H1 (cell line): ENCODE measurements at regions not wholly inside any gene's neighbourhood (a gene's known extent, or its start where the extent isn't known, plus 50 kb on each side); places are given as distances from the start of the nearest gene placed in this dataset.

ENCODE experiments used
- BRCA1 ChIP-seq: IDR thresholded peaks from 2 replicates; pipeline ENCODE4 v1.6.1; 2012; ENCODE audit warnings: low read depth, low read length, improper control_type of control experiment
- CBX8 ChIP-seq: fragments of 300-800, 300-1000 bp; sonication (generic); IDR thresholded peaks from 2 replicates; pipeline ENCODE4 v1.7.1; 2016; ENCODE audit warnings: low read depth, low read length, borderline replicate concordance
- CHD2 ChIP-seq: IDR thresholded peaks from 2 replicates; pipeline ENCODE4 v1.6.1; 2012; ENCODE audit warnings: low read length, improper control_type of control experiment
- POU5F1 ChIP-seq: IDR thresholded peaks from 2 replicates; pipeline ENCODE4 v1.6.1; 2011; ENCODE audit warnings: low read depth, mild to moderate bottlenecking, low read length, moderate library complexity
- SP2 ChIP-seq: IDR thresholded peaks from 2 replicates; pipeline ENCODE4 v1.6.1; 2012; ENCODE audit warnings: mild to moderate bottlenecking, low read length, inconsistent platforms
- SUZ12 ChIP-seq: fragments of 200-600 bp; sonication (generic); IDR thresholded peaks from 2 replicates; pipeline ENCODE4 v1.6.1; 2012; ENCODE audit warnings: mild to moderate bottlenecking, inconsistent platforms, low read length, moderate library complexity, mixed read lengths

DNA sequence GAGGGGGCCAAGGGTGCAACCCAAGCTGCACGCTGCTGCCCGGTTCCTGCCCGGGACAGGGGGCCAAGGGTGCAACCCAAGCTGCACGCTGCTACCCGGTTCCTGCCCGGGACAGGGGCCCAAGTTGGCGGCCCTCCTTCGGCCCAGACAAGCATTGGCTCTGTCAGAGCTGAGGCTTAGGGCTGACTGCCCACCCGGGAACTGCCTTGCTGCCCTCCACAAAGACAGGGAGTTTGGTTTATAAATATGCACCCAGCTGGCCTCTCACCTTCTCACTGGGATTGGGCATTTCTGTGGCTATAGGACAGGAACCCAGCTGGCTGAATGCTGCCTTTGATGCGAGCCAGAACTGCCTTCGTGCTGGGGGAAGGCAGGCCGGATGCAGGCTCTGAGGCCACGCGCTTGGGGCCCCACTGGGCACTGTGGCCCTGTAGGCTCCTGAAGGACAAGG is 105.7 kb downstream of the IRX5 start (continued):
- TF ChIP-seq SUZ12 (no peak), BRCA1 (no peak), CHD2 (no peak), CBX8 (no peak), POU5F1 (no peak), SP2 (no peak)
- TF ChIP-seq, all 59 proteins: peak for 0
